MM.1S (cell line): ENCODE measurements at regions not wholly inside any gene's neighbourhood (a gene's known extent, or its start where the extent isn't known, plus 50 kb on each side); places are given as distances from the start of the nearest gene placed in this dataset.
A peak's percentile ranks its signal among the peaks of the same experiment; 100 is the strongest.

Experiments used
- DNase-seq: peaks from one replicate; pipeline ENCODE4 v3.0.0-alpha.2; 2015
- H2AFZ ChIP-seq: fragments of 300-600 bp; sonication (generic); 2 replicates; pipeline ENCODE4 v1.6.0; 2016; ENCODE audit warnings: antibody characterized with exemption, low read length
- H3F3A ChIP-seq: fragments of 300-600 bp; sonication (generic); 2 replicates; pipeline ENCODE4 v1.6.1; 2016; ENCODE audit warnings: mild to moderate bottlenecking, antibody characterized with exemption, low read length, moderate library complexity, mixed read lengths; ENCODE audit not compliant: insufficient read depth
- H3K27ac ChIP-seq: fragments of 300-600 bp; sonication (generic); 2 replicates; pipeline ENCODE4 v1.5.1; 2016; ENCODE audit warnings: mild to moderate bottlenecking, low read length
- H3K27me3 ChIP-seq: fragments of 300-600 bp; sonication (generic); replicated peaks from 2 replicates; pipeline ENCODE4 v1.6.0; 2016; ENCODE audit warnings: low read length; ENCODE audit not compliant: insufficient read depth
- H3K36me3 ChIP-seq: fragments of 300-600 bp; sonication (generic); replicated peaks from 2 replicates; pipeline ENCODE4 v1.6.1; 2016; ENCODE audit warnings: mild to moderate bottlenecking, low read length, mixed read lengths; ENCODE audit not compliant: insufficient read depth
- H3K4me1 ChIP-seq: fragments of 300-600 bp; sonication (generic); 2 replicates; pipeline ENCODE4 v1.6.1; 2016; ENCODE audit warnings: low read length, mixed read lengths
- H3K4me2 ChIP-seq: fragments of 300-600 bp; sonication (generic); 2 replicates; pipeline ENCODE4 v1.6.0; 2016; ENCODE audit warnings: low read depth, low read length
- H3K4me3 ChIP-seq: fragments of 300-600 bp; sonication (generic); 2 replicates; pipeline ENCODE4 v1.5.1; 2016; ENCODE audit warnings: low read length, mixed read lengths
- H3K79me2 ChIP-seq: fragments of 300-600 bp; sonication (generic); 2 replicates; pipeline ENCODE4 v1.6.1; 2016; ENCODE audit warnings: mixed run types, low read length, mixed read lengths
- H3K9ac ChIP-seq: fragments of 300-600 bp; sonication (generic); 2 replicates; pipeline ENCODE4 v1.6.1; 2016; ENCODE audit warnings: low read length, mixed read lengths
- H3K9me2 ChIP-seq: fragments of 300-600 bp; sonication (generic); replicated peaks from 2 replicates; pipeline ENCODE4 v1.6.1; 2016; ENCODE audit warnings: mild to moderate bottlenecking, low read length, mixed read lengths; ENCODE audit not compliant: insufficient read depth
- H3K9me3 ChIP-seq: fragments of 300-600 bp; sonication (generic); replicated peaks from 2 replicates; pipeline ENCODE4 v1.6.1; 2016; ENCODE audit warnings: mild to moderate bottlenecking, low read length, mixed read lengths; ENCODE audit not compliant: insufficient read depth
- H4K20me1 ChIP-seq: fragments of 300-600 bp; sonication (generic); 2 replicates; pipeline ENCODE4 v1.6.1; 2016; ENCODE audit warnings: mild to moderate bottlenecking, low read length, moderate library complexity, mixed read lengths; ENCODE audit not compliant: insufficient read depth
- EZH2 ChIP-seq: fragments of 300-600 bp; sonication (generic); optimal IDR thresholded peaks from 2 replicates; pipeline ENCODE3; 2017; ENCODE audit warnings: low read depth, mild to moderate bottlenecking, antibody characterized with exemption, low read length, mixed read lengths
- EZH2phosphoT487 ChIP-seq: fragments of 300-600 bp; sonication (generic); IDR thresholded peaks from 2 replicates; pipeline ENCODE4 v1.6.1; 2018; ENCODE audit warnings: antibody characterized with exemption, low read length
- TF ChIP-seq, protein P1 (sequence below): fragments of 300-600 bp; sonication (generic); IDR thresholded peaks from 2 replicates; pipeline ENCODE4 v1.5.1; 2016; ENCODE audit warnings: antibody characterized with exemption, low read length, mixed read lengths

DNA sequence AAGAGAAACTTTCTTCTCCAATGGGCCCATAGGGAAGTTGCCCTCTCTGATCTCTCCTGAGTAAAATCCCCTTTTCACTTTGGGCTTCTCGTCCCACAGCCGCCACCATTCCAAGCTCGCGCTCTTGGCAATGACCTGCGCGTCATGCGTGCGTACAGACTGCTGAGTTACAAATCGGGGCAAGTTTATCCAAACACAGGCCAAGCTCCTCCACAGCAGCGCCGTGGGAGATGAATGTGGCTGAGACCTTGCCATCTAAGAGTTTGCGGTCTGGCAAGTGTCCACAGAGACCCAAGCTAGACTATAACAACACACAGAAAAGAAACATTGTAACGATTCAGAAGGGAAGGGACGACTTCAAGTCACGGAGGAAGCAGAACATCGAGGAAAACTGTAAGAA lies 116.3 kb upstream of the SOD1 start:
- Histone ChIP-seq H3K36me3 (no peaks in the 10 kb centered on the region), H3K9me2 (no peaks in the 10 kb centered on the region), H3K27me3 (no peaks in the 10 kb centered on the region), H3K79me2 (peaks cover 92% of the 10 kb centered on the region), H3K4me3 (no peak overlapping the region), H3F3A (no peaks in the 10 kb centered on the region), H3K27ac (no peak overlapping the region), H3K9ac (no peak overlapping the region), H2AFZ (no peak overlapping the region), H3K9me3 (no peaks in the 10 kb centered on the region), H4K20me1 (no peaks in the 10 kb centered on the region), H3K4me2 (no peak overlapping the region), H3K4me1 (no peaks in the 10 kb centered on the region)
- no peak for DNase-seq
- TF ChIP-seq, protein P1, sequence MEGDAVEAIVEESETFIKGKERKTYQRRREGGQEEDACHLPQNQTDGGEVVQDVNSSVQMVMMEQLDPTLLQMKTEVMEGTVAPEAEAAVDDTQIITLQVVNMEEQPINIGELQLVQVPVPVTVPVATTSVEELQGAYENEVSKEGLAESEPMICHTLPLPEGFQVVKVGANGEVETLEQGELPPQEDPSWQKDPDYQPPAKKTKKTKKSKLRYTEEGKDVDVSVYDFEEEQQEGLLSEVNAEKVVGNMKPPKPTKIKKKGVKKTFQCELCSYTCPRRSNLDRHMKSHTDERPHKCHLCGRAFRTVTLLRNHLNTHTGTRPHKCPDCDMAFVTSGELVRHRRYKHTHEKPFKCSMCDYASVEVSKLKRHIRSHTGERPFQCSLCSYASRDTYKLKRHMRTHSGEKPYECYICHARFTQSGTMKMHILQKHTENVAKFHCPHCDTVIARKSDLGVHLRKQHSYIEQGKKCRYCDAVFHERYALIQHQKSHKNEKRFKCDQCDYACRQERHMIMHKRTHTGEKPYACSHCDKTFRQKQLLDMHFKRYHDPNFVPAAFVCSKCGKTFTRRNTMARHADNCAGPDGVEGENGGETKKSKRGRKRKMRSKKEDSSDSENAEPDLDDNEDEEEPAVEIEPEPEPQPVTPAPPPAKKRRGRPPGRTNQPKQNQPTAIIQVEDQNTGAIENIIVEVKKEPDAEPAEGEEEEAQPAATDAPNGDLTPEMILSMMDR, result no peak
- TF ChIP-seq EZH2phosphoT487 (no peak), EZH2 (no peak)

- Histone ChIP-seq H3K4me2 (no peak overlapping the region), H3K9me2 (no peaks in the 10 kb centered on the region), H3K9me3 (no peaks in the 10 kb centered on the region), H3K27ac (no peak overlapping the region), H3K27me3 (no peaks in the 10 kb centered on the region), H2AFZ (no peak overlapping the region), H3F3A (no peaks in the 10 kb centered on the region), H3K9ac (no peak overlapping the region), H3K36me3 (no peaks in the 10 kb centered on the region), H3K79me2 (peaks cover 90% of the 10 kb centered on the region), H3K4me3 (no peak overlapping the region), H3K4me1 (no peaks in the 10 kb centered on the region), H4K20me1 (no peaks in the 10 kb centered on the region)
- DNase-seq, result no peak
- TF ChIP-seq, protein P1, result no peak
- TF ChIP-seq EZH2 (no peak), EZH2phosphoT487 (no peak)
These were observed 120.7 kb upstream of the SOD1 start for GRCh38 chr21:31538816-31539215.

DNA sequence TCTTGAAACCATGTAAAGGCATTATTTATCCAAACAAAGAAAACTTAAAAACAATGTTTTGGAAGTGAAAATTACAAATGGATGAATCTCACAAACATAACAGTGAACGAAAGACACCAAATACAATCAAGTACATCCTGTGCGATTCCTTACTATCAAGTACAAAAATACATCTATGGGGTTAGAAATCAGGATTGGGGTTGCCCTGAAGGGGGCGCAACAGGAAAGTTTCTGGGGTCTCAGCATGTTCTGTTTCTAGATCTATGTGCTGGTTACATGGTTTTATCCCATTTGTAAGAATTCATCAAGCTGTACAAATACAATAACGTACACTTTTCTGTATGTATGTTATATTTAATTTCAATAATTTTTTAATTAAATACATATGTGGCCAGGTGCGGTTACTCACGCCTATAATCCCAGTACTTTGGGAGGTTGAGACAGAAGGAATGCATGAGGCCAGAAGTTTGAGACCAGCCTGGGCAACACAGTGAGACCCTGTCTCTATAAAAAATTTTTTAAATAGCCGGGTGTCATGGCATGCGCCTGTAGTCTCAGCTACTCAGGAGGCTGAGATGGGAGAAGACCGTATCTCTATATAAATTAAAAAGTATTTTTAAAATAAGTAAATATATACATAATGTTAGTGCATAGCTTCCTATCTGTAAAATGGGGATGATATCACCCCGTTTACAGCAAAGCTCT lies 121.5 kb upstream of the SOD1 start:
- Histone ChIP-seq H3K4me2 (no peak overlapping the region), H3F3A (no peaks in the 10 kb centered on the region), H3K9me3 (no peaks in the 10 kb centered on the region), H4K20me1 (no peaks in the 10 kb centered on the region), H3K4me1 (no peaks in the 10 kb centered on the region), H3K9me2 (no peaks in the 10 kb centered on the region), H3K36me3 (no peaks in the 10 kb centered on the region), H3K27me3 (no peaks in the 10 kb centered on the region), H3K79me2 (peaks cover 90% of the 10 kb centered on the region), H2AFZ (no peak overlapping the region), H3K4me3 (no peak overlapping the region), H3K27ac (no peak overlapping the region), H3K9ac (no peak overlapping the region)
- no peak for DNase-seq
- TF ChIP-seq EZH2phosphoT487 (no peak), EZH2 (no peak)
- TF ChIP-seq, protein P1, result peak; percentile 45
